GM21619 (cell line): ENCODE measurements at regions not wholly inside any gene's neighbourhood (a gene's known extent, or its start where the extent isn't known, plus 50 kb on each side); places are given as distances from the start of the nearest gene placed in this dataset.
A peak's percentile ranks its signal among the peaks of the same experiment; 100 is the strongest.
"Not testable (repeated sequence)": the region's sequence is repeated elsewhere in the genome, so short reads cannot be mapped to it uniquely, and the experiment has no call there.

ENCODE experiments used
- ATAC-seq: cut with Tn5 transposase; IDR thresholded peaks from one replicate; pipeline ENCODE4 v1.9.1; 2021; ENCODE audit not compliant: unreplicated experiment

DNA sequence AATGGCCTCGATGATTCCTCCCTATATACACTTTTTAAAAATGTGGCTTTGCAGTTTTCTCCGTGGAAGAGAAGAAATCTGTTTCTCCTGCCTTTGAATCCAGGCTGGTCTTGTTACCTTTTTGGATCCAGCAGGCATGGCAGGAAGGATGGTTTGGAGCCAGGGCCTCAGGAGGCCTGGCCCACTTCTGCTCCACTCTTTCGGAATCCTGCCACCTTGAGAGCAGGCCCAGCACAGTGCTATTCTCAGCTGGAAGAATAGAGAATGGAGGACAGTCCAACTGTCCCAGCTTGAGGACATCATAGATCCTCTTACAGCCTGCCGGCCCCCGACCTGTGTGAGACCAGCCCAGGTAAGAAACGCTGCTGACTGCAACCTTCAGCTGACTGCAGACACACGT, 421.5 kb downstream of the FUT8 start:
- ATAC-seq, result no peak

DNA sequence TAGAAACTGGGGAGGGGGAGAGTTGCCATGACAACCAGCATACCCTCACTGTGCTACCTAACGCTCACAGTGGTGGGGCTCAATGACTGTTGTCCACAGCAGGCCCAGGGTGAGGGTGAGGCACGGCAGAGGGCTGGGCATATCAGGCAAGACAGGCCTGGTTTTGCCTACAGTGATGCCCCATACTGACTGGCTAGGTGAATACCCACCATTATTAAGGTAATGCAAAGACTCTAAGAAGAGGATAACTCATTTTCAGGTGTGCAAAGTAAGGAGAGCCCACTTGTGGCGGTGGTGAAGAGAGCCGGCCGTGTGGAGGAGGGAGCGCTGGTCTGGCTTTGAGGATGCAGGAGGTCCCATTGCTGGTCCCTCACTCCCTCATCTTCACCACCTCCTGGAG, 422.3 kb downstream of the FUT8 start:
- ATAC-seq, result no peak

DNA sequence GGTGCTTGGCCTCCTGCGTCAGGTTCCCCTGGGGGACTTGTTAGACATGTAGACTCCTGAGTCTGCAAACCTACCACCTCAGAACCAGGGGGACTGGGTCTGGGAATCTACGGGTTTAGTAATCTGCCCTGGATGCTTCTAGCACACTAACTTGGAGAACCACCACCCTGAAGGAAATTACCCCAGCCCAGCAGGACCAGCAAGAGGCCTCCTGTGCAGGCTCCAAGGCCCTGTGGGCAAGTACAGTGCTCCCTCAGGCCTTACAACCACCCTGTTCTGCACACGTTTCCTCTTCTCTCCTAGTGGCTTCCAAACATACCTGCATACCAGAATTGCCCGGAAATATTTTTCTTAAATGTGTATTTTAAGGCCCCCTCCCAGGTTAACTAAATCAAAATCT, 423.0 kb downstream of the FUT8 start:
- no peak for ATAC-seq

DNA sequence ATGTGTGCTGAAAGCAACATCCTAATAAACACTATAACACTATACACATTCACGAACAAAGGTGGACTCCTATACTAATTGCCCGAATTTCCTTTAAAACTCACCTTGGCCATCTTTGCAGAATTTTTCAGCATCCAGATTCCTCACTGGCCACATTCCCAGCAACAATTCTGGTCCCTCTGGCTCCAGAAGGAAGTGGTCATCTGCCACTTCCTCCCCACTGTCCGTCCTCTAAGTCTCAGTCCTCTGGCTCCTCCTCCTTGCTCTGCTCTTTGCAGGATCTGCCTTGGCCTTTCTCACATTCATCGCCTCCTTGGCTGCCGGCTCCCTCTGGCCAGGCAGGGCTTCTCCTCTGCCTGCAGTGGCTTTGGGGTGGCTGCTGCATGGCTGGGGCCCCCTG, 426.0 kb downstream of the FUT8 start:
- ATAC-seq, result no peak

DNA sequence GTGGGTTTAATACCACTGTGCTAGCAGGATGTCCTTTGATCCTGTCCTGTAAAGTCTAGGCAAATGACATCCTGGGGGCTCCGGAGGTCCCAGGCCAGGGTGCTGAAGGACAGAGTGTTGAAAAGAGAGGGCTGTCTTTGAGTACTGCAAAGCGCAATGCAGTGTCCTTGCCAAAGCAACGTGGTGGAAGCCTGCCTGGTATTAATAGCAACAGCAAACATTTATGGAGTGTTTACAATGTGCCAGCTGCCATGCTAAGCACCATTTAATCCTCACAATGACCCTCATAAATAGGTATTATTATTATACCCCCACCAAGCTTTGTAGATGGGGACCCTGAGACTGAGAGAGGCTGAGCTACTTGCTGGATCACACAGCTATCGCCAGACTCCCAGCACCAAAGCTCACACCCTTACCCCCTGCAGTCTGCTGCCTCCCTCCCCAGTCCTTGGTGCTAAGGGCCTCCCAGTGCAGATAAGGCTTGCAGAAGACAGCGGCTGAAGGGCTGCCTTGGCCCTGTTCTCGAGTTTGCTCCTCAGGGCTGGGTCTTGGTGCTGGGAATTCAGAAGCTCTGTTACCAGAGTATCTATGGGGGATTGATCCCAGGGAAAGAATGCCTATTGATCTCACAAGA, 427.7 kb downstream of the FUT8 start:
- no peak for ATAC-seq

DNA sequence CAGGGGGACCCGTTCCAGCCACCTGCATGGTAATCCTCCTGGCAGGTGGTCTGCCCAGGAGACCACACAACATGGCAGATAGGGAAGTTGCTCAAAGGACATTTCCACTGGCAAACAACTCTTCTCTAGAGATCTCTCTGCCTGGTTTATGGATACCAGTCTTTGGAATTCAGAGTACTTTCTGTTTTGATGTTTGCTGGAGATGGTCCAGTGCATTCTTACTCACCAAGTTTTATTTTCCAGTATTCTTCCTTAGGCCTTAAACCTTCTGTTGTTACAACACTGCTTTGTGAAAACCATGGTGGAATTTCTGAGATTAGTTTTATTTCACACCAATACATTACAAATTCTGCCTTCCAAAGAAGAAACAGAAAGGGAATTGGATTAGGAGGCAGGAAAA, 428.3 kb downstream of the FUT8 start:
- no peak for ATAC-seq

DNA sequence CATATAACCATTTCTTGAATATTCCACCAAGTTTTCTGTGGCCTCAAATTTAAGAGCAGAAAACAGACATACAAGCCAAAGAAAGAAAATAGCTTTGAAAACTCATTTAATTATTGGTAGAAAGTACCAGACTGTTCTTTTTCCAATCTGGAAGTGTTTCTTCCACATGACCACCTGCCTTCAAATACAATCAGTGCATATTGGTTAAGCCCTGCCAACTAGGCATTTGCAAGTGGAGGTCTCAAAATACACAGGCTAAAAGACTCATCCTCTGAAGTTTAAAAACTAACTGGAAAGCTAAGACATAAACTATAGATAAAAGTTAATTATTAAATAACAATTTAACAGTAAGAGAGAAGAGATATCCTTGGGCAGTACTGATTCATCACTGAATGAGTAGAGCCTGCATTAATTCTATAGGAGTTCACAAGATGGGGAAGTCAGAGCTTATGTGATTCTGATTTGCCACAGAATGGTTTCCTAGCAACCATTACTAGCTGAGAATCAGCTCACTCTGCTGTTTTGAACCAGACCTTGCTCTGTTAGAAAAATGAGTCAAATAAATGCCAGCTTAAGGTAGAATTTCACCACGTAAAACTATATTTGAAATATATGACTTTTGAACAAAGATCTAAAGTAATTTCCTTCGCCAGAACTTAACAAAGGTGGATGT, 433.8 kb downstream of the FUT8 start:
- no peak for ATAC-seq

DNA sequence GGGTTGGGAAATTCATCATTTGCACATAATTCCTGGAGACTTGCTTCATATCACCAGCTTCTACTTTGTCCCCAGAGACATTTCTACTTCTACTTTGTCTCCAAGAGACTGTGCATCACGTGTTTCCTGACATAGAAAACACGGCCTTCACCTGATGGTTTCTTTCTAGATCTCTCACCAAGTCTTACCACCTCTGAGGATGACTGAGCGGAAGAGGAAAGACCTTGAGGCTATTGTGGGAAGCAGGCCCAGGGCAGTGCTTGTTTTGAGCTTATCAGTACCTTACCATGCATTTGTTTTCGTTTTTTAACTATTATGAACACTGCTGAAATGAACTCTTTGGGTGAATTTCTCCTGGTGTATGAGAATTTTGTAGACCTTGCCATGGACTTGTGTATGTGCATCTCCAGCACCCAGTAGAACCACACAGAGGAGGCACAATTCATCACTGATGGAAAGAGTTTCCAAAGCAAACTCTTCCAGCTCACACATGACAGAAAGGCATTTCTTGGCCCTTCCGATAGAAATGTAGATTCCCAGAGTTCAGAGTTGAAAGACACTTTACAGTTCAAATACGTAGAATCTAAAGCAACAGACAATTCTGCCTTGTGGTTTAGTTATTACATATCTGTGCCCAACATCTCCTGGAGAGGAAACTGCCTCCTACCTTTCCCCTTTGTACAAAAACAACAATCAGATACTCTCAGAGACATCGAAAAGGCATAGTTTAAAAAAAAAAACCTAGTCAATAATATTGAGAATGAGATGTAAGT, 434.7 kb downstream of the FUT8 start:
- ATAC-seq, result peak; percentile 81

DNA sequence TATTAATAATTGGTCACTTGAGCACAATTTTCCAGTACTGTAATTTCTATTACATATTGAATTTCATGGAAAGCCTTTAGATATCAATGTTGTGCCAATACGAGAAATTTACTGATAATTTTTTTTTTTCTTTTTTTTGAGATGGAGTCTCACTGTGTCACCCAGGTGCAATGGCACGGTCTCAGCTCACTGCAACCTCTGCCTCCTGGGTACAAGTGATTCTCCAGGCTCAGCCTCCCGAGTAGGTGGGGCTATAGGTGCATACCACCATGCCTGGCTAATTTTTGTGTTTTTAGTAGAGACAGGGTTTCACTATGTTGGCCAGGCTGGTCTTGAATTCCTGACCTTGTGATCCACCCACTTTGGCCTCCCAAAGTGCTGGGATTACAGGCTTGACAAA, 435.4 kb downstream of the FUT8 start:
- ATAC-seq, result not testable (repeated sequence)

DNA sequence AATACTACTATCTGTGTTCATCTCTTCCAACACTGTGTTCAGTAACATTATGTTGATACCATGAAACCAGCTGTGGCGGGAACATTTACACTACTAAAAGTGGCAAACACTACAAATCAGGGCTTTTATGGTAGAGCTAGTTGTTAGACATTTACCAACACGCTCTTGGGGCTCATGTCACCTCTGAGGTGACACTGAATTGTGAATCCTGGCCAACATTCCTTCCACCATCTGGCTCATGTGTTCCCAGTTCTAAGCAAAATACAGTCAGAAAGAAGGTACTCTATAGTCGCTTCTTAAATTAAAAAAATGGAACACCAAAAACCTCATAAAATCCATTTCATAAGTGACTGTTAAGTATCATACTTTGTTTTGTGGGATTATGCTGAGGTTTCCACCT, 436.6 kb downstream of the FUT8 start:
- no peak for ATAC-seq

DNA sequence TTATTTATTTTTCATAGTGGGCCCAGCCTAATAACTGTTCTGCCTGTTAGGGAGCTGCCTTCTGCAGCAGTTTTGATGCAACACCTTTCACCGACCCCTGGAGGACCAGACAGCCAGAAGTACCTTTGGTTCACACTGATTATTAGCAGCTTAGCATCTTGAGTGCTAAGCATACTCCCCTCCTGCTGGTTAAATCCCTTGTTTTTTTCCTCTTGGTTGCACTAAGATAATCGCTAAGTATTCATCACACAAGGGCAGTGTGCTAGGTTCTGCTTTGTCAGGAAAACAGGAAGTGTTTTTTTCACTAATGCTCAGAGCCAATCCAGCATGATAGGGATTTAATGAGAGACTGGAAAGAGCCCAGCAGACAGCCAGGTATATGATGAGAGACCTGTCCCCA, 437.0 kb downstream of the FUT8 start:
- ATAC-seq, result no peak

DNA sequence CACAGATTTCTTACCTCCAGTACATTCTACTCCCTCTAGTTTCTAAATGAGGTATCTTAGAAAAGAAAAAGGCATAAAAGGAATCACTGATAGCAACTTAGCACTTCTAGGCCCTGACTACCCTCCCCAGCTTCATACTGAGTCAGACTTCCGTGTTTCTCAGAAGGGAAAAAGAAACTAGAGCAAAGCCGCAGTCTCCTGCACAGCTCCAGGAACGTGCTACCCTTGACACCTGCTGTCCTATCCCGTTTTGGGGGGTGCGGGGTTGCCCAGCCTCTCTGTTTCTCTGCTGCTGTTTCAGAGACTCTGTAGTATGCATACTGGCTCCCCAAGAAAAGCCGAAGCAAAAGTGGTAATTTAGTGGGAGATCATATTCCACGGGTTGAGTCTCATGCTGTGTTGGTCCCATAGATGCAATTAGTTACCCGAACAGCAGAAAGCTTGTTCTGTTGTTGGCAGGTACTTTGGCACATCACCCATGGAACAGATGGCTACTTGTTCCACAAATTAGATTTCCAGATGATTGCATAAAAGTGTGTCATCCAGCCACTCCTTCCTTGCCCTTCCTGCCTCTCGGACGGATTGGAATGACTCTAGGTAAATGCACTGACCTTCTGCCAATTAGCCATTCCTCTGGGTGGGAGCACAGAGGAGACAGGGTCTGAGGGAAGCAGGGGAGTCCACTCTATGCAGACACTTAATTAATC, 438.1 kb downstream of the FUT8 start:
- no peak for ATAC-seq

DNA sequence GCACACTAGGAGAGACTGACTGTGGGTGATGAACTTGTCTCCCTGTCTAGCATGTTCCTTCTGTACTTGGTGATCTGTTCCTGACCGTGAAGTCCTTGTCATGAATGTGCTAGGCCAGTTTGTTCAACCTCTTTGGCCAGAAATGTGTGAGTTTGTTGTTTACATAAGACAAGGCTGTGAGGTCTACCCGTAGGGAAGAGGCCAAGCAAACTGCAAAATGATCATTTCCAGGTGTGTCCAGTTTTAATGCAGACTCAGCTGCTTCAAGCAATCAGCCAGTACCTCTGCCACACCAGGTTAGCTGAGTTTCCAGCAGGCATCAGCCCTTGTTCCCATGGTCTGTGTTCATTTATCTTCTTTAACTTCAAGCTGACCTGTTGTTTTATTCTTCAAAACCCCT, 440.2 kb downstream of the FUT8 start:
- no peak for ATAC-seq

DNA sequence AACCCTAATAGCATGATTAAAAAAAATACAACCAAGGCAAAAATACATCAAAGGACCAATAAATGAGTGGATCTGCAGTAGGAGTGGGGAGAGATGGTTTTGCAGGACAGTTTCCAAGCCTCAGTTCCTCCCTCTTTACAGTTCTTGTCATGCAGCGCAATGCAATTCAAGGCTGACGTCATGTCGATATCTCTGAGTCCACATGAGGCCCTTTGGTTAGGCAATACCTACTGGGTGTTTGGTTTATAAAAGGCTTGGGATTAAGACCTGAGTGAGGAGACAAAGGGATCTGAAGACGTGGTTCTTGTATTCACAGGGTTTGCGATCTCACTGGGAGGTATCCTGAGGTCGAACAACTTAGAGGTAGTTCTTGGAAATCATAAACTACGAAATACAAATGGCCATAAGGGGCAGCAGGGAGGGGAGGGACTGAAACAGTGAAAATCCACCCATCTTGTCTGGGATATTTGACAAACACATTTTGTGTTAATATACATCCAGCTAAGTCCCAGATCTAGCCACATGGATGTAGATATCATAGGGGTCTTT, 441.0 kb downstream of the FUT8 start:
- no peak for ATAC-seq

DNA sequence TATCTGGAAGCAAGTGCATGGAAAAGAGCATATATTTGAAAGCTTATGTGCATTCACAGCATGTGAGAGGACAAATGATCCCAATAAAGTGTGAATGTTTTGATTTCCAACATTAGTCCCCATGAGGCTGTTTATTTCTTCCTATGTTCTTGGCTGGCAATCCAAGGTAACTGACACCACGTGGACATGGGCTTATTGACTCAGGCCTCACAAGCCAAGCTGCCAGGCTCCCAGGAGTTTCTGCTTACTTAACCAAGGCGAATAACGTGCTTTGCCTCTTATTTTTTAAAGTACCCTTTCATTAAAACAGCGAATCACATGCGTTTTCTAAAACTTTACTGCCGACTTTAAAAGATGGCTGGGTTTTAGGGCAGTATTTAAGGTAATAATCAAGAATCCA, 441.7 kb downstream of the FUT8 start:
- ATAC-seq, result no peak

DNA sequence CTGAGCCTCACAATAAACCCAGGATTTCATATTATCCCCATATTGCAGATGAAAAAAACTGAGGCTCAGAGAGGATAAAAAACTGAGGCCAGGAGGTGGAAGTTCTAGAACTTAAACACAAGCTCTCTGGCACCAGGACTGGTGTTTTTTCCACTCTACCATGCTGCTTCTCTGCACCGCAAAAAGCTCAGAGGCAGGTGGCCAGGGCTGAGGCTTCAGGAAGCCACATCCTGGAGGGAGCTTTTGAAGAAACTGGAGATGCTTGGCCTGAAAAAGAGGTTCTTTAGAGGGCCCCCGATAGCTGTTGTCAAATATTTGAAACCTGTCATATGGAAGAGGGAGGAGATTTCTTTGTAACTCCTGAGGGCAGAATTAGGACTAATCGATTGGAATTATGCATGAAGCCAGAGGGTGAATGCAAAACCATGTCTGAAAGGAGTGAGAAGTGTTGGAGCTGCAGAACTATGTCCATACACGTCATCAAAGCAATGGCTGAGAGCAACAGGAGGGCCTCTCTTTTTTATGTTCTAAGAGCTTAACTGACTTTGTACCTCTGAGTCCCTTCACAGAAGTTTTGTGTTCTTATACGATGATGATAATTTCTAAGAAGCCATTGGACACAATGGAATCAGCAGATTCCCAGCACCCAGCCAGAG, 448.6 kb downstream of the FUT8 start:
- ATAC-seq, result no peak

DNA sequence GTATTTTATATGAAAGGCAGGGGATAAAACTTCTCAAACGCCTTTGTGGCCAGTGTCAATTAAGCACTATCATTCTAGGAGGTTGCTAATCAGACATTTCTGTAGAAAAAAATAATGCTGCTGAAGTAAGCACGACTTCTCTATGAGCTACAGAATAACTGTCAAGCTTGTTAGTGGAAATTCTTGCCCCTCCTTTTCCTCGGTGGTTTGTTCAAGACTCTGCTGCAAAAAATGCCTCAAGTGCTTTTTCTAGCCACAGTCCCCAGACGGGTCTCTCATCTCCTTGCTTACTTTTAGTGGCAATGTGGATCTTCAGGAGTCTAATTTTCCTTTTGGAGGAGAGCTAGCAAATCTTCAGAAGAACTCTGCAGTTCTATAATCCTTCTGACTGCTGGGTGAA, 452.0 kb downstream of the FUT8 start:
- ATAC-seq, result no peak

DNA sequence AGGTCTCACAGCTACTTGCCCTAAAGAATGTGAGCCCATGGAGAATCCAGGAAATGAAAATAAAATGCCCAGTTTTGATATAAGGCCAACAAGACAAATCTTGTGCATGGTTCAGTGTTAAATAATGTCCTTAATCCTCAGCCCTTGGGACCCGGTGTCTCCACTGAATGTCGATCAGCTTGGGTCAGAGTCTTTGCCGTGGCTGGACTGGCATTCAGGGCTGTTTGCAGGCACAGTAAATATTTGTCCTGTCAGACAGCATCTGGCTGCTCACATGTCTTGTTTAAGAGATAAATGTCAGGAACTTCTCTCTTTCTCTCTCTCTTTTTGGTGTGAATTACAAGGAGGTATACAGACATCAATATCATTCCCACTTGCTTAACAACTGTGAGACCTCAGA, 452.5 kb downstream of the FUT8 start:
- no peak for ATAC-seq

DNA sequence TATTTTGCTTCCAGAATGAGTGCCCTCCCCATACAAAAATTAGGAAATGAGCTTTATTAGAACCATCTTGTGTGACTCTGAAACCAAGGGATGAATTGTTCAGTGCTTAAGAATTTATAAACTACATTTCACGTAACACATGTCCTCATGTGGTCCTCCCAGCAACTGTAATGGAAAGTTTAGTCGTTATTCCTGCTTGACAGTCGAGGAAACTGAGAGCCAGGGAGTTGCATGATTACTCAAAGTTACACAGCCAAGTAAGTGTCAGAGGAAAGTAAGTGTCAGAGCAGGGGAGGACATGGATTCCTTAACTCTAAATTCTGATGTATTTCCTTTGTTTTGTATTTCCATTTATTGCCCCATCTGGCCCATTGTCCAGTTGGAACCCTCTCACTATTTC, 453.9 kb downstream of the FUT8 start:
- ATAC-seq, result no peak

DNA sequence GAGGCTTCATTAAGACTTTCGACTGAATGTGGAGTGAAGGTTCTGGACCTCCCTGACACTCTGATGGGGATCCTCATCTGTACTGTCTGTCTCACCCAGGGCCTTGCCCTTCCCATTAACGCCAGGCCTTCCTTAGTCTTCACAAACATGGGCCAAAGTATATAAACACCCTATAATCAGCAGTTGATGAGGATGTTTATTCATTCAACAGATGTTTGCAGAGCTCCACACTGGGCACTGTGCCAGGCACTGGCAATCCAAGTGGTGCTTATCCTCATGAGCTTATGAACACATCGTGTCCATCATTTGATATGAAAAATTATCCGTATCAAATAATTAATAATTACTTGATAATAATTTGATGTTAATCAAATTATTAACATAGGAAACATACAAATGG, 454.4 kb downstream of the FUT8 start:
- no peak for ATAC-seq

DNA sequence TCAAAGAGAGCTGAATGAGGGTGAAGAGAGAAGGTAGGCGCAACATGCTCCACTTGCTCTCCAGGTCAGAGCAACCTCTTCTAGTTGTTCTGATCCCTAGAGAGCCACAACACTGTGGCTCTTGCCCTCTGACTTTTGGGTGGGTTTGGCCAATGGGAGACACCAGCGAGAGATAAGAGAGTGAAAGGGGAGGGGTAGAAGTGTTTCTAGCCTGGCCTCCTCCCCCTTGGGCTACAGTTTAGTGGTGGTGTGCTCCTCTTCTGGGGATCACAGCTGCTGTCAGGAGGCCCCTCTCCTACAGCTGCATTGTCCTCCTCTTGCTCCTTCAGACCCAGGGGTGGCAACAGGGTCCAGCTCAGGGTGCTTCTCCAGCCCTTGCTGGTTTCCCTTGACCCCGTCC, 454.8 kb downstream of the FUT8 start:
- ATAC-seq, result no peak
